Kidney (tissue), 13 donors: ENCODE measurements at regions not wholly inside any gene's neighbourhood (a gene's known extent, or its start where the extent isn't known, plus 50 kb on each side); places are given as distances from the start of the nearest gene placed in this dataset.

Experiments
- DNase-seq, 5 donors: peaks; one replicate each; pipeline ENCODE4 v3.0.0-alpha.2; 2013 to 2020
- FAIRE-seq: peaks from 2 replicates; lab custom pipeline; 2012; peaks lifted over from hg19 to GRCh38; lab: Jason Lieb, UNC
- H3K27ac ChIP-seq, 2 donors: one replicate each; pipeline ENCODE4 v1.7.0; 2013; ENCODE audit warnings: low read depth in 2 of 2, low read length in 2 of 2, inconsistent platforms in 1 of 2
- H3K27me3 ChIP-seq: one replicate; pipeline ENCODE4 v1.7.1; 2013; ENCODE audit warnings: low read length, inconsistent platforms; ENCODE audit not compliant: control insufficient read depth, insufficient read depth
- H3K36me3 ChIP-seq, 3 donors: one replicate each; pipeline versions ENCODE4 v1.7.0 to v1.7.1; 2013; ENCODE audit warnings: low read length in 3 of 3, control low read depth in 1 of 3, inconsistent platforms in 1 of 3; ENCODE audit not compliant: insufficient read depth in 3 of 3, control insufficient read depth in 2 of 3
- H3K4me1 ChIP-seq, 3 donors: one replicate each; pipeline versions ENCODE4 v1.7.0 to v1.7.1; 2013; ENCODE audit warnings: low read length in 3 of 3, inconsistent platforms in 1 of 3, low read depth in 1 of 3; ENCODE audit not compliant: control insufficient read depth in 2 of 3, insufficient read depth in 2 of 3
- H3K4me3 ChIP-seq, 3 donors: one replicate each; pipeline versions ENCODE4 v1.7.0 to v1.8.1; 2013; ENCODE audit warnings: low read length in 3 of 3, control low read depth in 1 of 3, inconsistent platforms in 1 of 3
- H3K9ac ChIP-seq, 3 donors: one replicate each; pipeline versions ENCODE4 v1.7.0 to v1.7.1; 2013; ENCODE audit warnings: low read length in 3 of 3, control low read depth in 1 of 3, inconsistent platforms in 1 of 3
- H3K9me3 ChIP-seq, 3 donors: one replicate each; pipeline versions ENCODE4 v1.7.0 to v1.7.1; 2013; ENCODE audit warnings: low read length in 3 of 3, control low read depth in 1 of 3, inconsistent platforms in 1 of 3; ENCODE audit not compliant: control insufficient read depth in 2 of 3, insufficient read depth in 1 of 3
- CTCF ChIP-seq: IDR thresholded peaks from 3 replicates; pipeline ENCODE4 v1.5.1; 2012; ENCODE audit warnings: mild to moderate bottlenecking, moderate library complexity, borderline replicate concordance; ENCODE audit not compliant: insufficient read depth; ENCODE audit errors: extremely low read depth
- intact Hi-C: fragments of 100-400 bp; cut with DNase I; formaldehyde crosslinking; loops from one replicate; pipeline ENCODE4 v1.11.1; 2022
- donor health status: control.
- donor health status: control.
- donor health status: control.
- donor health status: control.
- donor health status: control.
- donor health status: DM: yes; HTN: yes; CAD: no.
- donor health status: Normal renal cell carcinoma (clear cell type).

- FAIRE-seq (no peak), DNase-seq (no peak)
- Histone ChIP-seq H3K9me3 (no peaks in the 10 kb centered on the region), H3K4me3 (no peak overlapping the region), H3K9ac (no peak overlapping the region), H3K27me3 (no peaks in the 10 kb centered on the region), H3K27ac (no peak overlapping the region), H3K4me1 (no peaks in the 10 kb centered on the region), H3K36me3 (no peaks in the 10 kb centered on the region)
- intact Hi-C loops = no loop called here
- TF ChIP-seq CTCF = no peak
Measured at GRCh38 chr12:4144676-4145075, 128.9 kb upstream of the CCND2 start.

GRCh38 chr12:4143896-4144295, 129.7 kb upstream of the CCND2 start:
- intact Hi-C loops = no loop called here
- FAIRE-seq = no peak
- no peak for TF ChIP-seq CTCF

GRCh38 chr12:4141348-4142270, 132.0 kb upstream of the CCND2 start:
- FAIRE-seq (no peak), DNase-seq (no peak)
- H3K4me1 ChIP-seq = no peaks in the 10 kb centered on the region
- no peaks in the 10 kb centered on the region for H3K9me3 ChIP-seq
- H3K4me3 ChIP-seq = no peak overlapping the region
- TF ChIP-seq CTCF = no peak
- no peak overlapping the region for H3K27ac ChIP-seq
- intact Hi-C loops = no loop called here
- no peaks in the 10 kb centered on the region for H3K27me3 ChIP-seq
- H3K36me3 ChIP-seq = no peaks in the 10 kb centered on the region
- H3K9ac ChIP-seq = no peak overlapping the region

More at GRCh38 chr12:4143896-4144295, 129.7 kb upstream of the CCND2 start:
- no peak overlapping the region for H3K27ac ChIP-seq
- H3K27me3 ChIP-seq = no peaks in the 10 kb centered on the region
- H3K4me1 ChIP-seq = no peaks in the 10 kb centered on the region
- DNase-seq = no peak
- H3K36me3 ChIP-seq = no peaks in the 10 kb centered on the region
- H3K4me3 ChIP-seq = no peak overlapping the region
- no peak overlapping the region for H3K9ac ChIP-seq
- H3K9me3 ChIP-seq = no peaks in the 10 kb centered on the region
